ENCODE measurements at regions not wholly inside any gene's neighbourhood (a gene's known extent, or its start where the extent isn't known, plus 50 kb on each side); places are given as distances from the start of the nearest gene placed in this dataset.

- Histone ChIP-seq H3K4me3 (no peak overlapping the region), H4K20me1 (ENCODE audit: control insufficient read depth, insufficient read depth) (no peaks in the 10 kb centered on the region), H3K36me3 (ENCODE audit: control insufficient read depth in 2 of 2, insufficient read depth in 2 of 2, low read length in 1 of 2) (no peaks in the 10 kb centered on the region), H2AFZ (ENCODE audit: control insufficient read depth, low read depth, low read length) (peak overlapping the region; percentile 56), H3K79me2 (ENCODE audit: control insufficient read depth, insufficient read depth, low read length) (no peaks in the 10 kb centered on the region), H3K4me1 (ENCODE audit: control insufficient read depth, insufficient read depth, low read length) (peaks cover 29% of the 10 kb centered on the region), H3K9ac (ENCODE audit: control insufficient read depth, insufficient read depth, low read length) (0 out of 2 replicates have a peak overlapping the region, but pooled peaks have one; percentile 4), H3K27ac (ENCODE audit: control insufficient read depth, insufficient read depth) (peak overlapping the region; percentile 59), H3K4me2 (ENCODE audit: control insufficient read depth, insufficient read depth) (peak overlapping the region; percentile 58), H3K27me3 (replicated peaks in 1 of 2; ENCODE audit: control insufficient read depth in 2 of 2, insufficient read depth in 2 of 2, low read length in 1 of 2) (no peaks in the 10 kb centered on the region), H3K9me3 (replicated peaks; ENCODE audit: control insufficient read depth, insufficient read depth, low read length) (no peaks in the 10 kb centered on the region; the same call in 2 of the 3 replicates)
- ChIA-PET RAD21 (ENCODE audit: unreplicated experiment) (interaction anchor here (0.6 to 4.2 kb wide), 15 partner anchors 11 to 310 kb away, joined by 3 to 37 read pairs (median 4); partner anchors contain the start of gene MYLIP), CTCF (interaction anchor here (0.9 to 3.3 kb wide), 3 partner anchors 11 to 141 kb away, joined by 3 to 13 read pairs (median 6); partner anchors contain the start of gene MYLIP), SMC1A (ENCODE audit: uncharacterized antibody, unreplicated experiment) (interaction anchor here (0.6 to 4.5 kb wide), 16 partner anchors 12 to 352 kb away, joined by 3 to 37 read pairs (median 6); no protein-coding TSS in a partner anchor), POLR2A (interaction anchor here (0.8 to 1.6 kb wide), 4 partner anchors 12 to 142 kb away, joined by 3 to 5 read pairs (median 3); no protein-coding TSS in a partner anchor)
- in situ Hi-C loops (cut with MboI): no loop called here
- peak; percentile 62 for DNase-seq (ENCODE audit: low read depth, low spot score)
- intact Hi-C loops (cut with micrococcal nuclease; ENCODE audit: unreplicated experiment): loop anchor here (5.0 kb wide), 4 partner anchors 84 to 351 kb away; partner anchors contain the start of gene MYLIP
- WGBS (ENCODE audit: insufficient coverage, insufficient replicate concordance, low lambda C conversion rate, missing lambda C conversion rate): 9% methylated on average over 5 of the region's 5 CpGs
- peak; percentile 7 for FAIRE-seq
- no TSS peak for BruUV-seq (replicated peaks)
- ATAC-seq: peak; percentile 91
- TF ChIP-seq, protein P1, sequence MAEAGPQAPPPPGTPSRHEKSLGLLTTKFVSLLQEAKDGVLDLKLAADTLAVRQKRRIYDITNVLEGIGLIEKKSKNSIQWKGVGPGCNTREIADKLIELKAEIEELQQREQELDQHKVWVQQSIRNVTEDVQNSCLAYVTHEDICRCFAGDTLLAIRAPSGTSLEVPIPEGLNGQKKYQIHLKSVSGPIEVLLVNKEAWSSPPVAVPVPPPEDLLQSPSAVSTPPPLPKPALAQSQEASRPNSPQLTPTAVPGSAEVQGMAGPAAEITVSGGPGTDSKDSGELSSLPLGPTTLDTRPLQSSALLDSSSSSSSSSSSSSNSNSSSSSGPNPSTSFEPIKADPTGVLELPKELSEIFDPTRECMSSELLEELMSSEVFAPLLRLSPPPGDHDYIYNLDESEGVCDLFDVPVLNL (IDR thresholded peaks at IDR 0.05; ENCODE audit: low read depth, low read length): no peak
- no peak for TF ChIP-seq ZBED1 (IDR thresholded peaks at IDR 0.05; ENCODE audit: borderline replicate concordance)
- peak; percentile 27 to 58; a peak in 2 of 4 replicates for TF ChIP-seq EP300 (IDR thresholded peaks at IDR 0.05; ENCODE audit: borderline replicate concordance in 1 of 2, control insufficient read depth in 1 of 2, low read depth in 2 of 2, low read length in 2 of 2)
- no peak for TF ChIP-seq SUPT20H (IDR thresholded peaks at IDR 0.05; ENCODE audit: borderline replicate concordance, control insufficient read depth, low read depth, low read length)
- TF ChIP-seq MEF2B (IDR thresholded peaks at IDR 0.05; ENCODE audit: partially characterized antibody, poor library complexity, severe bottlenecking): peak; percentile 62
- TF ChIP-seq GABPA (IDR thresholded peaks at IDR 0.05; ENCODE audit: low read depth): no peak
- peak; percentile 26 for TF ChIP-seq CUX1 (IDR thresholded peaks at IDR 0.05; ENCODE audit: insufficient replicate concordance, low read depth, low read length)
- TF ChIP-seq, protein P2, sequence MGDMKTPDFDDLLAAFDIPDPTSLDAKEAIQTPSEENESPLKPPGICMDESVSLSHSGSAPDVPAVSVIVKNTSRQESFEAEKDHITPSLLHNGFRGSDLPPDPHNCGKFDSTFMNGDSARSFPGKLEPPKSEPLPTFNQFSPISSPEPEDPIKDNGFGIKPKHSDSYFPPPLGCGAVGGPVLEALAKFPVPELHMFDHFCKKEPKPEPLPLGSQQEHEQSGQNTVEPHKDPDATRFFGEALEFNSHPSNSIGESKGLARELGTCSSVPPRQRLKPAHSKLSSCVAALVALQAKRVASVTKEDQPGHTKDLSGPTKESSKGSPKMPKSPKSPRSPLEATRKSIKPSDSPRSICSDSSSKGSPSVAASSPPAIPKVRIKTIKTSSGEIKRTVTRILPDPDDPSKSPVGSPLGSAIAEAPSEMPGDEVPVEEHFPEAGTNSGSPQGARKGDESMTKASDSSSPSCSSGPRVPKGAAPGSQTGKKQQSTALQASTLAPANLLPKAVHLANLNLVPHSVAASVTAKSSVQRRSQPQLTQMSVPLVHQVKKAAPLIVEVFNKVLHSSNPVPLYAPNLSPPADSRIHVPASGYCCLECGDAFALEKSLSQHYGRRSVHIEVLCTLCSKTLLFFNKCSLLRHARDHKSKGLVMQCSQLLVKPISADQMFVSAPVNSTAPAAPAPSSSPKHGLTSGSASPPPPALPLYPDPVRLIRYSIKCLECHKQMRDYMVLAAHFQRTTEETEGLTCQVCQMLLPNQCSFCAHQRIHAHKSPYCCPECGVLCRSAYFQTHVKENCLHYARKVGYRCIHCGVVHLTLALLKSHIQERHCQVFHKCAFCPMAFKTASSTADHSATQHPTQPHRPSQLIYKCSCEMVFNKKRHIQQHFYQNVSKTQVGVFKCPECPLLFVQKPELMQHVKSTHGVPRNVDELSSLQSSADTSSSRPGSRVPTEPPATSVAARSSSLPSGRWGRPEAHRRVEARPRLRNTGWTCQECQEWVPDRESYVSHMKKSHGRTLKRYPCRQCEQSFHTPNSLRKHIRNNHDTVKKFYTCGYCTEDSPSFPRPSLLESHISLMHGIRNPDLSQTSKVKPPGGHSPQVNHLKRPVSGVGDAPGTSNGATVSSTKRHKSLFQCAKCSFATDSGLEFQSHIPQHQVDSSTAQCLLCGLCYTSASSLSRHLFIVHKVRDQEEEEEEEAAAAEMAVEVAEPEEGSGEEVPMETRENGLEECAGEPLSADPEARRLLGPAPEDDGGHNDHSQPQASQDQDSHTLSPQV (IDR thresholded peaks at IDR 0.05): no peak
- 0 out of 2 replicates have a peak, but pooled peaks have one; percentile 41 for TF ChIP-seq ZNF24 (IDR thresholded peaks at IDR 0.05)
- 0 out of 2 replicates have a peak, but pooled peaks have one; percentile 47 for TF ChIP-seq CBX5 (IDR thresholded peaks at IDR 0.05; ENCODE audit: low read depth)
Observed at GRCh38 chr6:16043171-16044135, 85.4 kb upstream of the MYLIP start.

Data from GM12878 (cell line).